CD4-positive, alpha-beta T cell treated with Interleukin-4 for 1 hour (primary cell): ENCODE measurements at regions not wholly inside any gene's neighbourhood (a gene's known extent, or its start where the extent isn't known, plus 50 kb on each side); places are given as distances from the start of the nearest gene placed in this dataset.
"Not testable (repeated sequence)": the region's sequence is repeated elsewhere in the genome, so short reads cannot be mapped to it uniquely, and the experiment has no call there.

Source experiments
- DNase-seq, 2 donors: peaks; one replicate each; pipeline ENCODE4 v3.0.0-alpha.2; 2020 to 2022

DNA sequence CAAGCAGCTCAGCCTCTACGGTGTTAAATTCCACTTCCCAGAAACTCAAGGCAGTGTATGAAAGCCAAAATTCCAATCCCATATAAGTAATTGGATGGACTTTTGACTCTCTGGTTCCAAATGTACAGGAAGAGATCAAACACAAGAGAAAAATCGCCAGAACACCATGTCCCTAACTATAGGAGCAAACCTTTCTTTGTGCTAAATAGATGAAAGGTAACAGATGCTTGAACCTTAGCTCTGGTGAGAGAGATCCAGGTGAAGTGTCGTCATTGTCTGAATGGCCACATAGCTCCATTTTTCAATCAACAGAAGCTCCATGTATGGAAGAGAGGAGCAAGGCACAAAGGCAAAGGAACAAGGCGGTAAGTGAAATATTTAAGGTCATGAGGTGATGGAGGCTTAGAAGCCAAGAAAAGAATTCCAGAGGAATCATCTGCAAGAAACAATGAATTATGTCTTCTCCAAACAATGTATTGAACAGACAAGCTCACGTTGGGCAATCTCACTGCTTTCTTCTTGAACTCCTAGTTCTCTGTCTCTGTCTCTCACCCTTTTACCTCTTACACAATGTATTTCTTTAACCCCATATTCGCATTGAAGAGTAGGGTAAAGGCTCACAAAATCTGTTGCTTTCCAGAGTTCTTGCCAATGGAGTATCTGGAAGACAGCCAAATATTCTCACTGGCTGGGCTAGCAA is 585.1 kb downstream of the GATA3 start:
- DNase-seq: no peak

DNA sequence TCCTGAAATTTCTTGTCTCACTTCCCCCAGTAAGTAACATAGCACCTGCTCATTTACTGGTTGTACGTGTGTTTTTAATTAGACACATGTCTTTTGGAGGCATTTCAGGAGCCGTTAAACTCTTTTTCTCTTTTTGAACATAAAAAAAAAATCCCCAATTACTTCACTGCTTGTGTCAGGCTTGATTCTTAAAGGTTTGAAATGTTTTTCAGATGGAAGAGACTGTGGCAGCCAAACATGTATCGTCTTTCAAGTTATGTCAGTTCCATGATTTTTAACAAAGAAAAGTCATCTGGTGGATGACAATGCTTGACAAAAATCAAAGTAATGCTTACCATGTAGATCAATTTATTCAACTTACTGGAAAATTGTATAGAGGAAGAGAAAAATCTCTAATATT is 585.8 kb downstream of the GATA3 start:
- no peak for DNase-seq

DNA sequence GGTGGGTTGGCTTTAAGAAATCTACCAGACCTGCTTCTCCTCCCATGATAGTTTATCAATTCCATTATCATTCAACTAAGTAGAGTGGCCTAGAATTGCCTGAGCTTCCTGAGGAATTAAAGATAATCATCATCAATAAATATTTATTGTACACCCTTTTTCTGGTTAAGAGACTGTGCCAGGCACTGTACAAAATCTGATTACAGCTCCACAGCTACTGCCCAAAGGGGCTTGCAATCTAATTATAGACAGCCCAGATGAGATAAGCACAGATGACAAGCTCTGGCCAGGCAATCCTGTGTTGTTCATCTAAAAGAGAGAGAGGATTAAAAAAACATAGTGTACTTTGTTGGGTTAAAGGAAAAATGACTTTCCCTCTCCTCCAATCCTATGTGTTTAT is 586.4 kb downstream of the GATA3 start:
- no peak for DNase-seq

DNA sequence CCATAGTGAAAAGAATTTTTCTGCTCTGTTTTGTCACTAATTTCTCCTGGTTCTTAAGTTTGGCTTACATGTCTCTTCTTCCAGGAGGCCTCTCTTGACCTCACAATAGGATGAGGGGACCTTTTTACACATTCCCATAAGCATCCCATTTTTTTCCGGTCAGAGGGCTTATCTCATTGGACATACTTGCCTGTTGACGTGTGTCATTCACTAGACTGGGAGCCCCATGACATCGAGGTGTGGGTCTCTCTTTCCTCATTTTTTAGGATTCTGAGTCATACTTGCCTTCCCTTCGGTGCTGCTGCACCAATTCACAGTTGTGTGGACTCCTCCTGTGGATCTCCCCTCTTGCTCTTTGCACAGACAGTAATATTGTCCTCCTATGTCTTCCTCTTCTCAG is 601.8 kb downstream of the GATA3 start:
- no peak for DNase-seq

DNA sequence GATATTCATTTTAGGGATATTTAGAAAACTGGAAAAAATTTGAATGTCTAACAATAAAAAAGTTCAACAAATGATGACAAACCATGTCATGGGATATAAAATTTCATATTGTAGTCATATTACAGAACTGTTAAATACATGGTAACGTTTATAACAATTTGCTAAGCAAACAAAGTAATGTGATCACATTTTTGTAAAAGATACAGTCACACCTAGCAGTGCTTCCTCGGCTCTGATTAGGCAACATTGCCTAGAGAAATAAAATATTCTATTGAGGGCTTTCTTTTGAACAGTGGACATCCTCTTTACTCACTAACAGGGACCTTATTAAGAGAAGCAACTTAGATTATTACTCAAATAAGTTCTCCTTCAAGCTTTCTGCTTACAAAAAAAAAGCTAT is 605.5 kb downstream of the GATA3 start:
- no peak for DNase-seq

GRCh38 chr10:8661886-8662285 is 607.4 kb downstream of the GATA3 start:
- DNase-seq: no peak

DNA sequence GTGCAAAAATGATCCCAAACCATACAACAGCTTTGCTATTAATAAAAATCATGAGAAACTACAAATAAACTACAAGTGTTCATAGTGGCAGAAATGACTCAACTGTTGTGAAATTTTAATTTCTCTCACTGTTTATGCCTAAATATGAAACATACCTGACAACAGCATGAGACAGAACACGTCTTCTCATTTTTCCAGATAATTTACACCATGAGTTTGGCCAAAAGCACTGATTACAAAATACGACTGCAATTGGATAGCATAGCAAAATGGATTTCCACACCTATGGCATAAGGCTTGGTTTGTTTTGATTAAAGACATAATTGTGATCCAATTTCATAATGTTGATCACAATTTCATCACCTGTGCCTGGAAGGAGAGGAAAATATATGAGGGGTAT is 608.6 kb downstream of the GATA3 start:
- DNase-seq: no peak

GRCh38 chr10:8665322-8665721 is 610.8 kb downstream of the GATA3 start:
- DNase-seq: no peak

GRCh38 chr10:8670461-8670860 is 616.0 kb downstream of the GATA3 start:
- DNase-seq: no peak

DNA sequence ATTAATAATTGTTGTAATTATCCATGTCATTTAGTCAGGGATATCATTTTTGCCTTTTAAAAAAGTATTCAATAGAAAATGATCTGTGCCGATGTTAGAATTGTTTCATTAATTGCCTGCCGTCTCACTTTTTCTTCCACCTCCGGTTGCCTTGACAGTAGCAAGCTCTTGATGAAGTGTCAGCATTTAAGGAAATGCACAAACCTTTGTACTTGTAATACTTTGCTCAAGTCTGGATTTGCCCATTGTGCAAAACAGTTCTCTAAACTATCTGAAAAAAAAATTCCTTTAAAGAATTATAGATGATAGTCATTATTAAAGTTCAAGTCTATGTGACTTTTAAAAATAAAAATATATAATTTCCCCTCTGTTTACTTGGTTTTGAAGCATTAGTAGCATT is 619.7 kb downstream of the GATA3 start:
- DNase-seq: no peak

DNA sequence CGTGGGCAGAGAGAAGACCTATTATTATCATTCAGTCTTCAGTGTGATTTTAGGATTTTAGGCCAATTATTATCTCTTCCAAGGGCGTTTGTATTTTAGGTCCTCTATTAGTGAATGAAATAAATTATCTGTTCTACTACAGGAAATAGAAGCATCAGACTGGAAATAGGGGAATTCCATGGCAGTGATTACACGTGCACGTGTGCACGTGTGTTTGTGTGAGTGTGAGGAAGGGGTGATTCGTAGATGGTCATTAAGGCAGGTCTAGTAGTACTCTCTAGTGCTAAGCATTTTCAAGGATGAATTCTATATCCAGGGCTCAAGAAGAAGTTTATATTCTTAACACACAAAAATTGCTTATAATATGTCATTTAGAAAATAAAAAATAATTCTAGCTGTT is 623.2 kb downstream of the GATA3 start:
- no peak for DNase-seq

GRCh38 chr10:8684916-8685315 is 630.4 kb downstream of the GATA3 start:
- DNase-seq: not testable (repeated sequence)

DNA sequence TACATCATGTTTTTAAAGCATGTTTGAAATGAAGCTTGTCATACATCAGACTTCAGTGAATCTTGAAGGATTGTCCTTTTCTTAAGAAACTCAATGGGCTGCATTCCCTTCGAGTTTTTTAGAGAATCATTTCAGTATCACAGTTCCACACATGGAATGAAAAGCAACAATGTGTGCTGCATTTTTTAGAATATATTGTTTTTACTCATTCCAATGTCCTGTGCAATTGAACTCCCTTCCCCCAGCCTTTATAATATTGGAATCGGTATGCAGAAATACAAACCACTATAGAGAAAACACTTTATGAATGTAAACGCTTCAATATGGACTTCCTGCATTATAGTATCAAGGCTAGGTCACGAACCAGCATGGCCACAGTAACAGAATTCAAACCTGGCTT is 634.4 kb downstream of the GATA3 start:
- no peak for DNase-seq

- DNase-seq: no peak
Measured at GRCh38 chr10:8691498-8692017, 637.1 kb downstream of the GATA3 start.

DNA sequence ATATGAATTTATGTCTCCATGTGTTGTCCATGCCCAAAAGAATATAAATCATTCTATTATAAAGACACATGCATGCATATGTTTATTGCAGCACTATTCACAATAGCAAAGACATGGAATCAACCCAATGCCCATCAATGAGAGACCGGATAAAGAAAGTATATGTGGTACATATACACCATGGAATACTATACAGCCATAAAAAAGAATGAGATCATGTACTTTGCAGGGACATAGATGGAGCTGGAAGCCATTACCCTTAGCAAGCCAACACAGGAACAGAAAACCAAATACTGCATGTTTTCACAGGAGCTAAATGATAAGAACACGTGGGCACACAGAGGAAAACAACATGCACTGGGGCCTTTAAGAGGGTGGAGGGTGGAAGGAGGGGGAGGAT is 639.1 kb downstream of the GATA3 start:
- DNase-seq: not testable (repeated sequence)

GRCh38 chr10:8696746-8697145 is 642.3 kb downstream of the GATA3 start:
- DNase-seq: no peak

- DNase-seq: no peak
Measured at GRCh38 chr10:8700689-8701088, 646.2 kb downstream of the GATA3 start.

DNA sequence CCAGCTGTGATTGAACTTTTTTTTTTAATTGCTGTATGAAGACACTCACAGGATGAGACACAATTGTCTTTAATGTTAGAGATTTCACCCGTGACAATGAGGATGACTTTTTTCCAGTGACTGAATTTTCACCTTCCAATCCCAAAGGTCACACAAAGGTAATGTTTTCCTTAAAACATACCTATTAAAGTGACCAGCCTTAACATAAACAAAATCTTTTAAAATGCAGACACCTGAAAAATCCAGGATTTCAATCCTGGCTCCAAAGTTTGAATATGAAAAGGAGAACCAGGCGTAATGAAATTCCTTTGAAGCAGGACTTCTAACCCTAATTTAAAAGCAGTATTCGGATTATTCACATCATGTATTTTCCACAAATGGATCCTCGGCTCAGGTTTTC is 647.7 kb downstream of the GATA3 start:
- DNase-seq: no peak

DNA sequence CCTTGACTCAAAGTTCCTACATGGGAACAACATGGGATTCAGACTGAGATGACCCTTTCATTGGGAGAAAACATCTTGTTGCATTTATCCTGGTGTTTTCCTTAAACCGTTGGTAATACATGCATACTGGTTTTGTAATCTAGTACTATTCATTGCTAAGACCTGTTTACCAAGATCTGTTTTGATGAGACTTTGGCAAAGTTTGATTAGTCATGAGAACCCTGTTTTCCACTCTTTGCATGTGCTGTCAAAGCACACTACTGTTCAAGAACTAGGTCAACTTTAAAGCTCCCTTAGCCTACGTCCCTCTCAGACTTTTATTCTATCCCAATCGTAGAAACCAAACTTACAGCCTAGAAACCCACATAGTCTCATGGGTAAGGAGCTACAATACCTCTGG is 650.9 kb downstream of the GATA3 start:
- no peak for DNase-seq

GRCh38 chr10:8712656-8713055 is 658.2 kb downstream of the GATA3 start:
- no peak for DNase-seq

DNA sequence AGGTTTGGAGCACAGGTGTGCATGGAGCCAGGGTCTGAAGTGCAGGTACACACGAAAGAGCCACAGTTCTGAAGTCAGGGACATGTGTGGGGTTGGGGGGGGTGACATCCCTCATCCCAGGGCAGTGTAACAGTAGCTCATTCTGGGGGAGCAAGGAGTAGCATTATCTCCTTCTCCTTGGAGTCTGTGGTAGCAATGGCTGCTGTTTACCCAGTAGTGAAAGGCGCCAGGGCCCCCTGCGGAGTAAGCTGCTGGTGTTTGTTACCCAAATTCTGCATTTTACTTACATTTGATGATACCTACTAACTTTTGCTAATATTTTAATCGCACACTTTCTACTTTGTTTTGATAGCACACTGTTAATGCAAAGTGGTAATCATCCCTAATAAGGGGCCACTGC is 665.5 kb downstream of the GATA3 start:
- no peak for DNase-seq

DNA sequence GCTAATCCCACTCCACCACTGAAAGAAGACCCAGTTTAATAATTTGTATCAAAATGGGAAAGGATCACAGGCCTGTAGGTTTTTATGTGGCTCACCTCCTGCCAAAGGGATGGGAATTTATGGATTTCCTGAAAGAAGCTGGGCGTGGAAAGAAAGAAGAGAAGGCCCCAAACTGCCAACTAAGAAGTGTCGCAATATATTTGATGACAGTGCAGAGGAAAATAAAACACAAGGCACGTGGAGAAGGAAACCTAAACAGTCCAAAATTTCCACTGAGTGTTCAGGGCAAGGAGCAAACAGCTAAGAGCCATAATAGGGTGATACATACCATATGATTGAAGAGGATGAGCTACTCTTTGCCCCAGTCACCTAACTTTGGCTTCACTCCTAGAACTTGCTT is 667.2 kb downstream of the GATA3 start:
- DNase-seq: no peak

DNA sequence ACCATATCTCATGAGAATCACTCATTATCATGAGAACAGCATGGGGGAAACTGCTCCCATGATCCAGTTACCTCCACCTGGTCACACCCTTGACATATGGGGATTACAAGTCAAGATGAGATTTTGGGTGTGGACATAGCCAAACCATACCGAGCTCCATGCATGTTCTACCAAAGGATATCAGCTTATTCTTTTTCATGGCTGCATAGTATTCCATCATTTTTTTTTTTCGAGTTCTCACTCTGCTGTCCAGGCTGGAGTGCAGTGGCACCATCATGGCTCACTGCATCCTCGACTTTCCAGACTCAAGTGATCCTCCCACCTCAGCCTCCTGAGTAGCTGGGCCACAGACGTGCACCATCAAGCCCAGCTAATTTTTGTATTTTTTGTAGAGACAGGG is 668.3 kb downstream of the GATA3 start:
- DNase-seq: no peak

DNA sequence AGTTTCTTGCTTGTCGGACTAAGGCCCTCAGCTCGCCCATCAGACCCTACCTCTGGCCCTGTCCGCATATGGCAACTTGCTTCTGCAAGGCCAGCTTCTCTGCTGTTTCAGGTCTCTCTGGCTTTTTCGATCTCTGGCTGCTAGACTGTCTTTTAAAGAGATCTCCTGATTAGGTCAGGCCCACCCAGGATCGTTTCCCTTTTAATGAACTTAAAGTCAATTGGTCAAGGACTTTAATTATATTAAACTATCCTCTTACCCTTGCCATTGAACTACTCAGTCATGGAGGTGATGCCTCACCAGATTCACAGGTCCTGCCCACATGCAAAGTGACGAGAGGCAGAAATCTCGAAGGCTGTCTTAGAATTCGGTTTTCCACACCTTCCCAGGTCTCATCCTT is 670.9 kb downstream of the GATA3 start:
- DNase-seq: no peak

DNA sequence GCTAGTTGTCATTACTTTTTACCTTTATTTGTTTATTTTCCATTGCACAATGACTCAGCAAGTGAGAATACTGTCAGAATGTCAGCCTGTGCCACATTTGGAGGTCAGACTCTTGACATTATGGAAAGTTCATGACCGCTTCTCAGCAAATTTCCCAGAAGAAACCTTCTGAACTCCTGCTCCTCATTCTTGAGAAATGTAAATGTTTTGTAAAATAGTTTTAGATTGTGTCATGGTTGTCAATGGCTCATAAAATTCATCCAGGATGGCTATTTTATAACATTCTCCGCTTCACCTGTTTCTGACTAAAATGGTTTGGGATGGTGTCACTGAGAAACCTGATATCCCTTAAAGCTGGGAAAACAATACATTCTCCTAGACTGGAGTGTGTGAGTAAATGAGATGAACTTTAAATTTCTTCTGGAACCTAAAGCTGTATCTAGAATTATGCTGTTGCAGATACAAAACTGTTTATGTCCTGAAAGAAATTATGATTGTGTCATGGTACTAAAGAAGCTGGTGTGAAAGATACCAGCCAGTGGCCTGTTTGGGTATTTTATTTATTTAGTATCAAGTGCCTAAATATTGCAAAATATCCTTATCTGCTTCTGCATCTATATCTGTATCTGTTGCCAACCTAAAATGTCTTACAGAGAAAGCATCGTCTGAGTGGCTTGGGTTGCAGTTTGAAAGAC is 671.7 kb downstream of the GATA3 start:
- DNase-seq: no peak
